DND-41 (cell line): ENCODE measurements at regions not wholly inside any gene's neighbourhood (a gene's known extent, or its start where the extent isn't known, plus 50 kb on each side); places are given as distances from the start of the nearest gene placed in this dataset.

Experiments used
- ATAC-seq: fragments of 200-7000 bp; cut with Tn5 transposase; 3 replicates; pipeline ENCODE4 v1.9.1; 2021; ENCODE audit warnings: low read depth; ENCODE audit not compliant: insufficient read depth
- DNase-seq: peaks from one replicate; pipeline ENCODE4 v3.0.0-alpha.2; 2020
- H2AFZ ChIP-seq: 2 replicates; pipeline ENCODE4 v1.6.0; 2012; ENCODE audit warnings: low read depth, low read length
- H3K27ac ChIP-seq: 2 replicates; pipeline ENCODE4 v1.5.1; 2012; ENCODE audit warnings: low read length, inconsistent platforms
- H3K27me3 ChIP-seq: fragments of 200-600 bp; sonication (generic); 2 replicates; pipeline ENCODE4 v1.6.0; 2012; ENCODE audit warnings: low read length, mild to moderate bottlenecking, inconsistent platforms; ENCODE audit not compliant: insufficient read depth, poor library complexity
- H3K36me3 ChIP-seq: 2 replicates; pipeline ENCODE4 v1.5.1; 2012; ENCODE audit warnings: low read length, inconsistent platforms; ENCODE audit not compliant: insufficient read depth
- H3K4me1 ChIP-seq: 2 replicates; pipeline ENCODE4 v1.5.1; 2012; ENCODE audit warnings: mild to moderate bottlenecking, low read length; ENCODE audit not compliant: insufficient read depth
- H3K4me2 ChIP-seq: 2 replicates; pipeline ENCODE4 v1.6.0; 2012; ENCODE audit warnings: mild to moderate bottlenecking, moderate library complexity, low read length, inconsistent platforms; ENCODE audit not compliant: insufficient read depth
- H3K4me3 ChIP-seq, 2 experiments: fragments of 200-600 bp in 1 of 2; shearing (Covaris generic) in 1 of 2; 2 replicates each; pipeline ENCODE4 v1.5.1; 2012 to 2016; ENCODE audit warnings: inconsistent platforms in 2 of 2, low read length in 2 of 2, mild to moderate bottlenecking in 2 of 2, low read depth in 1 of 2, moderate library complexity in 1 of 2
- H3K79me2 ChIP-seq: 2 replicates; pipeline ENCODE4 v1.6.0; 2012; ENCODE audit warnings: low read length, inconsistent platforms; ENCODE audit not compliant: insufficient read depth
- H3K9ac ChIP-seq: 2 replicates; pipeline ENCODE4 v1.6.0; 2012; ENCODE audit warnings: low read depth, mild to moderate bottlenecking, inconsistent platforms, low read length, moderate library complexity
- H3K9me3 ChIP-seq: 2 replicates; pipeline ENCODE4 v1.5.1; 2012; ENCODE audit warnings: low read length, moderate library complexity, mild to moderate bottlenecking, inconsistent platforms; ENCODE audit not compliant: insufficient read depth, severe bottlenecking
- H4K20me1 ChIP-seq: 2 replicates; pipeline ENCODE4 v1.6.0; 2012; ENCODE audit warnings: low read length; ENCODE audit not compliant: insufficient read depth
- EZH2 ChIP-seq: IDR thresholded peaks from 3 replicates; pipeline ENCODE4 v1.6.1; 2012; ENCODE audit warnings: borderline replicate concordance, low read depth, mild to moderate bottlenecking, moderate library complexity, low read length, inconsistent platforms; ENCODE audit not compliant: severe bottlenecking
- TF ChIP-seq, protein P1 (sequence below): IDR thresholded peaks from 2 replicates; pipeline ENCODE4 v1.5.1; 2012; ENCODE audit warnings: borderline replicate concordance, low read length, moderate library complexity, mild to moderate bottlenecking; ENCODE audit not compliant: poor library complexity, severe bottlenecking; ENCODE audit errors: extremely low read depth

DNA sequence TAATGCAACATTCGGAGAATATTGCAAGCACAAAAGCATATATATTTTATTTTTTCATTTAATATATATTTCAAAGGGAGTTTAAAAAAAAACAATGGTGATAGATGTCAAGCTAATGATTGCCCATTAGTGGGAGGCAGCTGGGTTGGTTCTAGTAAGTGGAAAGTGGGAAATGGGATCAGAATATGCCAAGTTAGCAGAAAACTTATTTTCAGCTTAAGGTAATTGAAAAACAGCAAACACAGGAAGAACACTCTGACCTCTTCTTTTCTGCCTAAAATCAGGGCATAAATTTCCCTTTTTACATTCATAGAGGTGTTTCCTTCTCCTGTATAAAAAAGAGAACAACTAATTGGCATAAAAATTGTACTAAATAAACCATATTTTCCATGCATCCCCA, 535.3 kb upstream of the SYT4 start:
- H3K4me2 ChIP-seq = no peak overlapping the region
- no peak for TF ChIP-seq EZH2
- TF ChIP-seq, protein P1, sequence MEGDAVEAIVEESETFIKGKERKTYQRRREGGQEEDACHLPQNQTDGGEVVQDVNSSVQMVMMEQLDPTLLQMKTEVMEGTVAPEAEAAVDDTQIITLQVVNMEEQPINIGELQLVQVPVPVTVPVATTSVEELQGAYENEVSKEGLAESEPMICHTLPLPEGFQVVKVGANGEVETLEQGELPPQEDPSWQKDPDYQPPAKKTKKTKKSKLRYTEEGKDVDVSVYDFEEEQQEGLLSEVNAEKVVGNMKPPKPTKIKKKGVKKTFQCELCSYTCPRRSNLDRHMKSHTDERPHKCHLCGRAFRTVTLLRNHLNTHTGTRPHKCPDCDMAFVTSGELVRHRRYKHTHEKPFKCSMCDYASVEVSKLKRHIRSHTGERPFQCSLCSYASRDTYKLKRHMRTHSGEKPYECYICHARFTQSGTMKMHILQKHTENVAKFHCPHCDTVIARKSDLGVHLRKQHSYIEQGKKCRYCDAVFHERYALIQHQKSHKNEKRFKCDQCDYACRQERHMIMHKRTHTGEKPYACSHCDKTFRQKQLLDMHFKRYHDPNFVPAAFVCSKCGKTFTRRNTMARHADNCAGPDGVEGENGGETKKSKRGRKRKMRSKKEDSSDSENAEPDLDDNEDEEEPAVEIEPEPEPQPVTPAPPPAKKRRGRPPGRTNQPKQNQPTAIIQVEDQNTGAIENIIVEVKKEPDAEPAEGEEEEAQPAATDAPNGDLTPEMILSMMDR = no peak
- no peak for DNase-seq
- no peak overlapping the region for H2AFZ ChIP-seq
- no peaks in the 10 kb centered on the region for H3K27me3 ChIP-seq
- H4K20me1 ChIP-seq = no peaks in the 10 kb centered on the region
- no peaks in the 10 kb centered on the region for H3K79me2 ChIP-seq
- H3K9me3 ChIP-seq = peaks cover 5% of the 10 kb centered on the region
- no peak overlapping the region for H3K4me3 ChIP-seq
- H3K27ac ChIP-seq = no peak overlapping the region
- no peak overlapping the region for H3K9ac ChIP-seq
- no peak for ATAC-seq
- H3K36me3 ChIP-seq = no peaks in the 10 kb centered on the region
- no peaks in the 10 kb centered on the region for H3K4me1 ChIP-seq

DNA sequence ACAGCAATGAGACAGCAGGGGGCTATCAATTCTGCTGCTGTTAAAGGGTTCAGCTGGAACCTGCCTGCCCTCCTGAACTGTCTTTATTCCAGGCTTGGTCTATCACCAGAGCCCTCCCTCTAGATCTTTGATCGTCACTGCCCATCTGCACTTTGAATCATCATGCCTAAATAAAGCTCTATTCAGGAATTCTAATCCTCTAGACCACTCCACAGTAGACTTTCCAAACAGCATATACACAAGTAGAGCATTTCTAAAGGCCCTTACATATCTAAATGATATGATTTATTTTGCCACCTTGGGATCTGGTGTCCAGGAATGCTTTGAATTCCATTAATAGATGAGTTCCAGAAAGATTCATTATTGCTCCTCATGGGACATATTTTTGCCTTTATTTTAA, 542.1 kb upstream of the SYT4 start:
- Histone ChIP-seq H2AFZ (no peak overlapping the region), H3K36me3 (no peaks in the 10 kb centered on the region), H3K4me1 (peaks cover 42% of the 10 kb centered on the region), H3K4me2 (peak overlapping the region; percentile 52), H3K79me2 (no peaks in the 10 kb centered on the region), H4K20me1 (no peaks in the 10 kb centered on the region), H3K27ac (peak overlapping the region; percentile 74), H3K9me3 (peaks cover 5% of the 10 kb centered on the region), H3K9ac (peak overlapping the region; percentile 7; the same call in 1 of the 2 replicates), H3K4me3 (peak overlapping the region in 1 of 2 experiments; percentile 4; a peak in 2 of 4 replicates), H3K27me3 (no peaks in the 10 kb centered on the region)
- TF ChIP-seq, protein P1 = no peak
- TF ChIP-seq EZH2 = no peak
- ATAC-seq (peak; percentile 37), DNase-seq (peak; percentile 26)

DNA sequence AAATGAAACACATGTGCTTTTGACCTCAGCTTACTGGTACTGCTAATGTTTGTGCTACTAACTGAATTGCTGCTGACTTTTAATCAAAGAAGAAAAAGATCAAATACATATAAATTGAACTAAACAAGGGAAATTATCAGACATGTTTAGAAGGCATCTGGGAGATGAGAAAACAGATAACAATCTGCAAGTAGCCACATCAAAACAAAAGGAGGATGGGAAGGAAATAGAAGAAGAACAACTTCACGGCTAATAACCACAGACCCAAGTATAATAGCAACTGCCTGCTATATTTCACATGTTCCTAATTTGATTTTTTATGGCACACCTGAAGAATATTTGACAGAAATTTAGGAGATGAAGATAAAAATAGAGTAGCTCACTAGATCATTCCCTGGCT, 542.6 kb upstream of the SYT4 start:
- DNase-seq (peak; percentile 18), ATAC-seq (peak; percentile 87)
- peaks cover 44% of the 10 kb centered on the region for H3K4me1 ChIP-seq
- H4K20me1 ChIP-seq = no peaks in the 10 kb centered on the region
- TF ChIP-seq, protein P1 = no peak
- TF ChIP-seq EZH2 = no peak
- H2AFZ ChIP-seq = no peak overlapping the region
- 0 out of 4 replicates have a peak overlapping the region, but pooled peaks of 1 of the 2 experiments have one; percentile 4 for H3K4me3 ChIP-seq
- peak overlapping the region; percentile 74 for H3K27ac ChIP-seq
- peak overlapping the region; percentile 52 for H3K4me2 ChIP-seq
- H3K36me3 ChIP-seq = no peaks in the 10 kb centered on the region
- H3K9me3 ChIP-seq = peaks cover 5% of the 10 kb centered on the region
- H3K27me3 ChIP-seq = no peaks in the 10 kb centered on the region
- H3K9ac ChIP-seq = no peak overlapping the region; the same call in 1 of the 2 replicates
- no peaks in the 10 kb centered on the region for H3K79me2 ChIP-seq

DNA sequence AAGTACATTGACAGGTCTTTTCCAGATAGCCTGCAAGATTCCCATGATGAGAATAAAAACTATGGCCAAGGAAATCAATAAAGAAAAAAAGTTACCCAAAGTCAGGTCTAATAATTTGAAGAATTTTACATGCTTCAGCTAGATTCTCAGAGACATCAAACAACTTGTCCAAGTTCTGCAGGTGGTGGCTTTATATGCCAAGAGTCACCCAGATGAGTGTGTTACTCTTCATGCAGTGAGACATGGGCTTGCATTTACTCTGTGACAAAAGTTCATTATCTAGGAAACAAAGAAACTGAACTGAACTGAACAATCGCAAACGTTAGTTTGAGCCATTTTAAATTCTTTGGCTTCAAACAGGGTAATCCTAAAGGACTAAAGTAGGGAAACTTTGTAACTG, 548.5 kb upstream of the SYT4 start:
- ATAC-seq (peak; percentile 57; the same call in 2 of the 3 replicates), DNase-seq (no peak)
- Histone ChIP-seq H3K9me3 (no peaks in the 10 kb centered on the region), H3K27ac (no peak overlapping the region), H3K9ac (no peak overlapping the region), H3K36me3 (no peaks in the 10 kb centered on the region), H4K20me1 (no peaks in the 10 kb centered on the region), H3K79me2 (no peaks in the 10 kb centered on the region), H3K4me2 (no peak overlapping the region), H3K4me3 (no peak overlapping the region), H3K27me3 (no peaks in the 10 kb centered on the region), H3K4me1 (peaks cover 33% of the 10 kb centered on the region), H2AFZ (no peak overlapping the region)
- TF ChIP-seq, protein P1 = no peak
- no peak for TF ChIP-seq EZH2
